Loucy (cell line): ENCODE measurements at regions not wholly inside any gene's neighbourhood (a gene's known extent, or its start where the extent isn't known, plus 50 kb on each side); places are given as distances from the start of the nearest gene placed in this dataset.

Source experiments
- H2AFZ ChIP-seq: fragments of 200-600 bp; sonication (generic); 2 replicates; pipeline ENCODE4 v1.6.0; 2016; ENCODE audit warnings: antibody characterized with exemption, mild to moderate bottlenecking, low read length, moderate library complexity
- H3F3A ChIP-seq: fragments of 200-600 bp; 2 replicates; pipeline ENCODE4 v1.6.0; 2016; ENCODE audit warnings: antibody characterized with exemption, low read depth, mild to moderate bottlenecking
- H3K27me3 ChIP-seq: fragments of 200-600 bp; sonication (generic); 2 replicates; pipeline ENCODE4 v1.6.1; 2014; ENCODE audit warnings: low read length, mild to moderate bottlenecking; ENCODE audit not compliant: insufficient read depth, poor library complexity, severe bottlenecking
- H3K36me3 ChIP-seq: fragments of 200-600 bp; sonication (generic); 2 replicates; pipeline ENCODE4 v1.6.1; 2016; ENCODE audit warnings: low read length; ENCODE audit not compliant: insufficient read depth
- H3K4me1 ChIP-seq: fragments of 200-600 bp; sonication (generic); 2 replicates; pipeline ENCODE4 v1.5.1; 2014; ENCODE audit warnings: low read length, mild to moderate bottlenecking; ENCODE audit not compliant: insufficient read depth, poor library complexity, severe bottlenecking
- H3K4me2 ChIP-seq: fragments of 200-600 bp; sonication (generic); 2 replicates; pipeline ENCODE4 v1.6.0; 2014; ENCODE audit warnings: antibody characterized with exemption, low read length, low read depth, mild to moderate bottlenecking; ENCODE audit not compliant: poor library complexity, severe bottlenecking
- H3K4me3 ChIP-seq: fragments of 200-600 bp; sonication (generic); 2 replicates; pipeline ENCODE4 v1.5.1; 2014; ENCODE audit warnings: low read length, mild to moderate bottlenecking, mixed read lengths; ENCODE audit not compliant: poor library complexity, severe bottlenecking
- H3K79me2 ChIP-seq: fragments of 200-600 bp; sonication (generic); 2 replicates; pipeline ENCODE4 v1.6.1; 2014; ENCODE audit warnings: low read length; ENCODE audit not compliant: insufficient read depth
- H3K9ac ChIP-seq: fragments of 200-600 bp; sonication (generic); 2 replicates; pipeline ENCODE4 v1.6.0; 2014; ENCODE audit warnings: mild to moderate bottlenecking, low read depth, low read length, moderate library complexity; ENCODE audit not compliant: poor library complexity, severe bottlenecking
- H3K9me2 ChIP-seq: fragments of 200-600 bp; sonication (generic); replicated peaks from 2 replicates; pipeline ENCODE4 v1.6.1; 2016; ENCODE audit warnings: low read depth, low read length, mixed read lengths
- H3K9me3 ChIP-seq: fragments of 200-600 bp; sonication (generic); 2 replicates; pipeline ENCODE4 v1.6.1; 2014; ENCODE audit warnings: mild to moderate bottlenecking, antibody characterized with exemption, low read length, low read depth; ENCODE audit not compliant: insufficient read depth
- H4K20me1 ChIP-seq: fragments of 200-600 bp; sonication (generic); 2 replicates; pipeline ENCODE4 v1.6.0; 2014; ENCODE audit warnings: antibody characterized with exemption, low read length, mild to moderate bottlenecking; ENCODE audit not compliant: insufficient read depth, poor library complexity, severe bottlenecking
- EZH2phosphoT487 ChIP-seq: fragments of 200-600 bp; IDR thresholded peaks from 2 replicates; pipeline ENCODE4 v1.6.1; 2018; ENCODE audit warnings: antibody characterized with exemption, mild to moderate bottlenecking, moderate library complexity, borderline replicate concordance
- TF ChIP-seq, protein P1 (sequence below): fragments of 200-600 bp; sonication (generic); conservative IDR thresholded peaks from 2 replicates; pipeline ENCODE4 v1.5.1; 2014; ENCODE audit warnings: mild to moderate bottlenecking, antibody characterized with exemption, low read length

DNA sequence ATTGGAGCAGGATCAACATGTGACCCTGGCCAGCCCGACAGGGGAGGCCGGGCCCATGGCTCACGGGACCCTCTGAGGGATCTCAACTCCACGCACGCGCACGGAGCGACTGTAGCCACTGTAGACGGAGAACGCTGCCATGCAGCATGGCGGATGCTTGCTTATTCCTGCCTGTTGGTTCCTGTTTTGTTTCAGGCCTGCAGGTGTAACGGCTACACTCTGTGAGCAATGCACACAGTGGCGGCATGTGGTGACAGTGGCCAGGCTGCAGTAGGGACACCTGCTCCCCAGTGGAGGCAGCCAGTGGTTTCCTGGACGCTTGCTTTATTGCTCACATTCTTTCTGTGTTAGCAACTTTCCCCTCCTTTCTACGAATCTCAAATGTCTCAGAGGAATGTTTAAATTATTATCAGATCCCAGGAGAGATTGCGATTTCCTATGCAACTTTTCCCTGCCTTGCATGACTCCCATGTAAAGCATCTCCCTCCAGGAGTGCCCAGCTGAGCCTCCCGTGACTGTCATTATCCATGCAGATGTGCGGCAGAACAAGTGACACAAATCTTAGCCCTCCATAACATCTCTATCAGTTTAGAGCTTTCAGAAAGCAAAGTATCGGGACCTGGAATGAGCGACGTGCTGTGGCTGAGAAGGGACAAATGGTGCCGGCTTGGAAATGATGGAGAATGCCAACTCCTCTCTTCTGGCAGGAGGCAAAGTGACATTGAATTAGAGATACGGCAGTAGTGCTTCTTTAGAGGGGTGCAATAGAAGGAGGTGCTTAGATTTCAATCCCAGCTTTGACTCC, 209.7 kb downstream of the ASB1 start:
- Histone ChIP-seq H3K9ac (no peak overlapping the region), H3K27me3 (no peaks in the 10 kb centered on the region)

DNA sequence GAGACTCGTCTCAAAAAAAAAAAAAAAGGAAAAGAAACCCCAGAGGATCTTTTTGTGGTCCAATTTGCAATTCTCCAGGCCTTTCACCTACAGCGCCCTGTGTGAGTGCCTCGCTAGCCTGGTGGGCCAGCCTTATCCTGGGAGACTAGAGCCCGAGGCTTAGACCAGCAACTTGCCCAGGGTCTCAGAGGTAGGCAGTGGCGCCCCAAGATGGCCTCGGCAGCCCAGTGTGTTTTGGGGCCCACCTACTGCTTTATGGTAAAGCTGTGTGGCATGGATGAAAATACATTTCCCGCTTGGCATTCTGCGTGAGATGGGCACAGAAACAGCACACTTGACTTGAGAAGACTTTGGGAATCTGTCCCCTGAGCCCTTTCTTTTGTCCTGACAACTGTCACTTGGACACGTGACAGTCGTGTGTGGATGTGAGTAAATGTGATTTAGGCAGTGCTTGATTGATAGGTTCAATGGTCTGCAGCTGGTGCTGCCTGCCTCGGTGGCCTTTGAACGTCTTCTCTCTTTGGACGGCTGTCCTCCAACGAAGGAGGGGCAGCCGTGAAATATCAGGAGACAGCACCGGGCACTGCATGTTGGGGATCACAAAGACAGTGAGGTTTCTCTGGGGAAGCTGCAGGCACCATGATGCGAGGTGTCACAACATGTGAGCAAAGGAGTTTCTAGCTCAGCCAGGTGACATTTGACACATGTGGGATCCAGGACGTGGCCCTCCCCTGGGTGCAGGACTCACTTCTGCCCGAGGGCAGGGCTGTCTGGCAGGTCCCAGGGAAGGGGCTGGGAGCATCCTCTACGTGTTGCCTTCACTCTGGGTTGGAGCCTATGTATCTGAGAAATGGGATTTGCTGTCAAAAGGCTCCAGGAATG, 209.5 kb upstream of the TWIST2 start:
- no peaks in the 10 kb centered on the region for H3K36me3 ChIP-seq
- no peaks in the 10 kb centered on the region for H3K27me3 ChIP-seq
- H3F3A ChIP-seq = no peaks in the 10 kb centered on the region
- no peak for TF ChIP-seq EZH2phosphoT487
- TF ChIP-seq, protein P1, sequence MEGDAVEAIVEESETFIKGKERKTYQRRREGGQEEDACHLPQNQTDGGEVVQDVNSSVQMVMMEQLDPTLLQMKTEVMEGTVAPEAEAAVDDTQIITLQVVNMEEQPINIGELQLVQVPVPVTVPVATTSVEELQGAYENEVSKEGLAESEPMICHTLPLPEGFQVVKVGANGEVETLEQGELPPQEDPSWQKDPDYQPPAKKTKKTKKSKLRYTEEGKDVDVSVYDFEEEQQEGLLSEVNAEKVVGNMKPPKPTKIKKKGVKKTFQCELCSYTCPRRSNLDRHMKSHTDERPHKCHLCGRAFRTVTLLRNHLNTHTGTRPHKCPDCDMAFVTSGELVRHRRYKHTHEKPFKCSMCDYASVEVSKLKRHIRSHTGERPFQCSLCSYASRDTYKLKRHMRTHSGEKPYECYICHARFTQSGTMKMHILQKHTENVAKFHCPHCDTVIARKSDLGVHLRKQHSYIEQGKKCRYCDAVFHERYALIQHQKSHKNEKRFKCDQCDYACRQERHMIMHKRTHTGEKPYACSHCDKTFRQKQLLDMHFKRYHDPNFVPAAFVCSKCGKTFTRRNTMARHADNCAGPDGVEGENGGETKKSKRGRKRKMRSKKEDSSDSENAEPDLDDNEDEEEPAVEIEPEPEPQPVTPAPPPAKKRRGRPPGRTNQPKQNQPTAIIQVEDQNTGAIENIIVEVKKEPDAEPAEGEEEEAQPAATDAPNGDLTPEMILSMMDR = no peak
- H3K9ac ChIP-seq = no peak overlapping the region
- no peaks in the 10 kb centered on the region for H3K9me2 ChIP-seq
- H3K4me3 ChIP-seq = no peak overlapping the region
- no peaks in the 10 kb centered on the region for H3K9me3 ChIP-seq
- H3K4me2 ChIP-seq = no peak overlapping the region
- H2AFZ ChIP-seq = no peak overlapping the region
- no peaks in the 10 kb centered on the region for H3K79me2 ChIP-seq
- no peaks in the 10 kb centered on the region for H3K4me1 ChIP-seq
- no peaks in the 10 kb centered on the region for H4K20me1 ChIP-seq

More for the DNA sequence above, 209.7 kb downstream of the ASB1 start:
- Histone ChIP-seq H3K9me3 (no peaks in the 10 kb centered on the region), H3K36me3 (no peaks in the 10 kb centered on the region), H3K9me2 (no peaks in the 10 kb centered on the region), H3F3A (no peaks in the 10 kb centered on the region), H4K20me1 (no peaks in the 10 kb centered on the region), H2AFZ (no peak overlapping the region), H3K4me3 (no peak overlapping the region), H3K4me1 (no peaks in the 10 kb centered on the region), H3K4me2 (no peak overlapping the region), H3K79me2 (no peaks in the 10 kb centered on the region)
- TF ChIP-seq, protein P1 = no peak
- TF ChIP-seq EZH2phosphoT487 = no peak

DNA sequence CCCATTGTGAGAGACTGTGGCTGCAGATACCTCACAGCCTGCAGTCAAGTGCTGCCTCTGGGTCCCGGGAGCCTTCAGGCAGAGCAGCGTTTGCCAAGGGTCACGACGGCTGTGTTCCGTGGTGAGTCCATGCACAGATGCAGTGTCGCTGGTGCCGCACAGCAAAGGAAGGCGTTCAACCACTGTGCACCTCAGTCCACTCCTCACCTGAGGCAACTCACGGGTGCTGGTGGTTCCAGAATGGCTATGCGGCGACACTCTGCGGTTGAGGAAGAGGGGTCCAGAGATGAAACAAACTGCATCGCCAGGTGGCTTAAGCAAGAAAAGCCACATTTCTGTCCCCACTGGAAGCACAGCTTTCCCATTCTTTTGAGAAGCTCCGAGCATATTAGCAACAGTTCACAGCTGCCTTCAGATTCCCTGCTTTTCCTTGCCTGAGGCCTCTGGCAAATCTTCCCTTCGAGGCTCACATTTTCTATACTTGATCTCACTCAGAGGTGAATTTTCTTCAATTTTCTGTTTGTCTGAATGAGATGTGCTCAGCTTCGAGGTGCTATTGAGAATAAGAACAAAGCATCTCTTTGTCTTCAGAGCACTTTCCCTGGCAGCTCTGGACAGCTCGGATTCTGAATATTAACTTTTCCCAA, 208.8 kb upstream of the TWIST2 start:
- Histone ChIP-seq H3K27me3 (no peaks in the 10 kb centered on the region), H4K20me1 (no peaks in the 10 kb centered on the region), H3K4me1 (no peaks in the 10 kb centered on the region), H3K79me2 (no peaks in the 10 kb centered on the region), H2AFZ (no peak overlapping the region), H3K4me3 (no peak overlapping the region), H3K9me3 (no peaks in the 10 kb centered on the region), H3K9ac (no peak overlapping the region), H3F3A (no peaks in the 10 kb centered on the region), H3K4me2 (no peak overlapping the region), H3K9me2 (no peaks in the 10 kb centered on the region), H3K36me3 (no peaks in the 10 kb centered on the region)
- TF ChIP-seq, protein P1 = no peak
- TF ChIP-seq EZH2phosphoT487 = no peak
